GM13976 (cell line): ENCODE measurements at regions not wholly inside any gene's neighbourhood (a gene's known extent, or its start where the extent isn't known, plus 50 kb on each side); places are given as distances from the start of the nearest gene placed in this dataset.

Experiments
- DNase-seq: peaks from one replicate; pipeline ENCODE4 v3.0.0; 2012; ENCODE audit warnings: low spot score
- CTCF ChIP-seq: IDR thresholded peaks from 2 replicates; pipeline ENCODE4 v1.5.1; 2012; ENCODE audit warnings: borderline replicate concordance, mild to moderate bottlenecking; ENCODE audit not compliant: insufficient read depth; ENCODE audit errors: extremely low read depth, missing control alignments, control extremely low read depth
- in situ Hi-C: fragments of 300-500 bp; cut with MboI; formaldehyde crosslinking; loops from one replicate; pipeline ENCODE4 v1.12.0; 2022; ENCODE audit warnings: low sequenced_read_pairs, mixed read lengths, inconsistent platforms; ENCODE audit not compliant: unreplicated experiment

GRCh38 chr13:40334031-40334430 lies 332.4 kb downstream of the FOXO1 start:
- DNase-seq = no peak
- no peak for TF ChIP-seq CTCF
- in situ Hi-C loops = no loop called here

GRCh38 chr13:40334616-40335015 lies 331.8 kb downstream of the FOXO1 start:
- in situ Hi-C loops = no loop called here
- DNase-seq = no peak
- no peak for TF ChIP-seq CTCF

GRCh38 chr13:40336228-40337221 lies 329.9 kb downstream of the FOXO1 start:
- no peak for TF ChIP-seq CTCF
- in situ Hi-C loops = no loop called here
- no peak for DNase-seq

GRCh38 chr13:40337651-40338050 lies 328.8 kb downstream of the FOXO1 start:
- in situ Hi-C loops = no loop called here
- no peak for DNase-seq
- no peak for TF ChIP-seq CTCF

- DNase-seq = no peak
- in situ Hi-C loops = no loop called here
- no peak for TF ChIP-seq CTCF
Measured at GRCh38 chr13:40338217-40338616, 328.2 kb downstream of the FOXO1 start.

GRCh38 chr13:40340368-40341095 lies 325.9 kb downstream of the FOXO1 start:
- in situ Hi-C loops = no loop called here
- no peak for TF ChIP-seq CTCF
- no peak for DNase-seq
